IMR-90 (cell line): ENCODE measurements at regions not wholly inside any gene's neighbourhood (a gene's known extent, or its start where the extent isn't known, plus 50 kb on each side); places are given as distances from the start of the nearest gene placed in this dataset.

Experiments used
- BHLHE40 ChIP-seq: fragments of 150-350 bp; IDR thresholded peaks from 2 replicates; pipeline ENCODE4 v1.6.1; 2016; ENCODE audit warnings: mild to moderate bottlenecking, low read depth, low read length
- CTCF ChIP-seq: conservative IDR thresholded peaks from 2 replicates; pipeline ENCODE4 v1.5.1; 2012; ENCODE audit warnings: mild to moderate bottlenecking, low read depth, low read length, improper control_type of control experiment
- ELK1 ChIP-seq: fragments of 150-350 bp; IDR thresholded peaks from 2 replicates; pipeline ENCODE4 v1.6.1; 2016; ENCODE audit warnings: low read depth, mild to moderate bottlenecking, low read length, moderate library complexity, borderline replicate concordance
- MAFK ChIP-seq: IDR thresholded peaks from 2 replicates; pipeline ENCODE4 v1.6.1; 2012; ENCODE audit warnings: low read depth, low read length, improper control_type of control experiment
- MAZ ChIP-seq: IDR thresholded peaks from 2 replicates; pipeline ENCODE4 v1.6.1; 2012; ENCODE audit warnings: low read depth, mild to moderate bottlenecking, low read length, improper control_type of control experiment, moderate library complexity, borderline replicate concordance
- RAD21 ChIP-seq: IDR thresholded peaks from 2 replicates; pipeline ENCODE4 v1.6.1; 2012; ENCODE audit warnings: low read length, improper control_type of control experiment
- RCOR1 ChIP-seq: IDR thresholded peaks from 2 replicates; pipeline ENCODE4 v1.6.1; 2012; ENCODE audit warnings: mild to moderate bottlenecking, low read length, improper control_type of control experiment; ENCODE audit not compliant: insufficient replicate concordance
- RFX5 ChIP-seq: IDR thresholded peaks from 2 replicates; pipeline ENCODE4 v1.8.0; 2012; ENCODE audit warnings: low read depth, mild to moderate bottlenecking, low read length, moderate library complexity

GRCh38 chr17:74040729-74041128 lies 162.7 kb upstream of the RPL38 start:
- TF ChIP-seq CTCF: no peak
- TF ChIP-seq MAFK: no peak
- no peak for TF ChIP-seq BHLHE40
- no peak for TF ChIP-seq RAD21
- no peak for TF ChIP-seq MAZ
- no peak for TF ChIP-seq RCOR1
- no peak for TF ChIP-seq ELK1
- TF ChIP-seq RFX5: no peak
